Stimulated activated CD8-positive, alpha-beta memory T cell treated with anti-CD3 and anti-CD28 coated beads, Interleukin-15, amount 100 ng/mL, for 4 hours (primary cell): ENCODE measurements at regions not wholly inside any gene's neighbourhood (a gene's known extent, or its start where the extent isn't known, plus 50 kb on each side); places are given as distances from the start of the nearest gene placed in this dataset.
A peak's percentile ranks its signal among the peaks of the same experiment; 100 is the strongest.
"Not testable (repeated sequence)": the region's sequence is repeated elsewhere in the genome, so short reads cannot be mapped to it uniquely, and the experiment has no call there.

Experiments
- DNase-seq, 2 donors: peaks; one replicate each; pipeline ENCODE4 v3.0.0-alpha.2; 2020; ENCODE audit warnings: low read depth in 2 of 2

DNA sequence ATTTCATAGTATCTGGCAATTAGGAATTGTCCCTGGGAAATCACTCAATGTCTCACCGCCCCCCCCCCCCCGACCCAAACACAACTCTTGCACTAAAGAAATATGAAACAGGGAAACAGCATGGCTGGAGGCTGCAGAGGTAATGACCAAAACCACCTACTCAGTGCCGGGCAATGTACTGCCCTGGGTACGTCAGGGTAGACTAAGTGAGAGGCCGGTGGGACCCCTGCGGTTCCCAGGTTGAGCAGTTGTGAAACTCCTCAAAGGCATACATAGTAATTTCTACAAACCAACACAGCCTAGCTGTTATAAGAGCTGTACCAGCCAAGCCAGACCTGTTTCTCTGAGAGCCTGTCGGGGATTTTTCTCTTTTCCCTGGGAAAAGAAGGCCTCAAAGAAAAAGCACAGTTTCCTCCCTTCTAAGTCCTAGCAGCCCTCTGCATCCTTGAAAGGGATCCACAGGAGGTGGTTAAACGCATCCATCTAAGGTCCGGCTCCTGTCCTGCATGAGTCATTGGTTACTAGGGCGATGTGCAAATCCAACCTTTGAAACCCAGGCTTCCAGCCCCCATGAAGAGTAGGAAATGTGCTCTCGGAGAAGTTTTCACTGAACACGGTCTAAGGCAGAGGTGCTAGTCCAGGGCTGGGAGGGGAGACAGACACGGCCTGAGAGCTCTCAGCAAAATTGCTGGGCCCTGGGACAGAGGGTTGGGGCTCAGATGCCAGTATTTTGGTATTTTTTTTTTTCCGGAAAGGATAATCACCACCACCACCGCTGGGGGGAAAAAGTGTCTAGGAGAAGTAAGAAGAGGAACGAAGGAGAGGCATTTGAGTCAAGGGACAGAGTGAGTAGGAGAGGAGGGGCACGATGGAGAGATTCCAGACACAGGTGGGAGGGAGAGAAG is 172.8 kb downstream of the ATP6V0E2 start:
- not testable (repeated sequence) for DNase-seq

DNA sequence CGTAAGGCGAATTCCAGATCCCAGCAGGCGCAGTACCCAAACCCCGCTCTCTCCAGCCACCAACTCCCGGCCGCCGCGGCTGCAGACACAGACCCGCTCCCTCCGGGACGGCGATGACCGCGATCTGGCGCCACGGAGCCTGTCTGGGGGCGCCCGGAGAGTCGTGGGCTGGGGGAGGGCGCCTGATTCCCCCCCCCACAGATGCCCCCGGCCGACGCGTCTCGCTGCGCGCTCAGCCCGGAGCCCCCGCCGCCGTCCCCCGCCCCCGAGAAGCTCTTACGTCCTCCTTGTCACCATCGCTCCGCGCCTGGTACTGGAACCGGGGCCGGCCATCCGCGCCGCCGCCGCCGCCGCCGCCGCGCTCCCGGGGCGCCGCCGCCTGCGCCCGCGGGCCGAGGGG is 173.6 kb downstream of the ATP6V0E2 start:
- not testable (repeated sequence) for DNase-seq

DNA sequence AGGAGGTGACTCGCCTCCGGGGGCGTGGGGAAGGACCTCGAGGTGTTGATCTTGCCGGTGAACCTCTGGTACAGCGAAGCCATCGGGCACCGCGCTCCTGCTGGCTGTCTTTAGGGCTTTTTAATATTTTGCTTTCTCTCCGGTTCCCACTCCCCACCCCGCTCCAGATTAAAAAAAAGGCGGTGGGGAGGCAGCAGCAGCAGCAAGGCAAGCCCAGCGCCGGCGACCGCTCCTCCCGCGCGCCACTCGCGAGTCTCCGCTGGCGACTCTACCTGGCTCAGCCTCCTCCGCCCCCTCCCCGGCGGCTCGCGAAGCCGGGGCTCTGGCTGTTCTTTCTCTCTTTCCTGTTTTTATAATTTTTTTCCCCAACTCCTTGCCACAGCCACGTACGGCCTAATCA is 174.0 kb downstream of the ATP6V0E2 start:
- DNase-seq = not testable (repeated sequence)

DNA sequence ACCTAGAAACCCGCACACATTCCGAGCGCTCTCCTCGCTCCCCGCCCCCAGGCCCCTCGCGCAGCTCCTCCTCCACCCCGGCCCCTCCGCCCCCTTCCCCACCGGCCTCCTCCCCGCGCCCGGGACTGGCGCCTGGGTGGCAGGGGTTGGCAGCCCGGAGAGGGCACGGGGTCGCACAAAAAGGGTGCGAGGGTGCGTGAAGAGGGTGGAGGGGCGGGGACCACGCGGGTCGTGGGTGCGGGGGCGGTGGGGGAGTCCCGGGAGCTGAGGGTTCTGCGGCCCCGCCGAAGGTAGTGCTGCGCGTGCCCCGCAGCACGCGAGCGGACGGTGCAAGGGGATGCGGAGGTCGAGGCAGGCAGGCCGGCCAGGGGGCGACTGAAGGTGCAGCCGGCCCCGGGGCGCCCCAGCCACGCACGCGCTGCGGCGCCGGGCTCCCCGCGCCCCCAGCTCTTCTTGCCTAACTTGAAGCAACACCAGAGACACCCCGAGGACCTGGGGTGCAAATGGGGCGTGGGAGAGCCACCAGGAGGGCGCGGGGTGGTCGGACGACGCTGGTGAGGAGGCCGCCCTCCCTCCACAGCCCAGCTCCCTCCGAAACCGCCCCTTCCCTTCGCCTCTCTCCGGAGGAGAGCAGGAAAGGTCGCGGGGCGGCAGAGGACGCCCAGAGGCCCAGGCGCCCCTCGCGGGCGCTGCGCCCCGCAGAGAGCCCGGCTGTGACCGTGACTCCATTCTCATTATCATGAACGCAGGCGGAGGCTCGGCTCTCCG is 174.7 kb downstream of the ATP6V0E2 start:
- not testable (repeated sequence) for DNase-seq

DNA sequence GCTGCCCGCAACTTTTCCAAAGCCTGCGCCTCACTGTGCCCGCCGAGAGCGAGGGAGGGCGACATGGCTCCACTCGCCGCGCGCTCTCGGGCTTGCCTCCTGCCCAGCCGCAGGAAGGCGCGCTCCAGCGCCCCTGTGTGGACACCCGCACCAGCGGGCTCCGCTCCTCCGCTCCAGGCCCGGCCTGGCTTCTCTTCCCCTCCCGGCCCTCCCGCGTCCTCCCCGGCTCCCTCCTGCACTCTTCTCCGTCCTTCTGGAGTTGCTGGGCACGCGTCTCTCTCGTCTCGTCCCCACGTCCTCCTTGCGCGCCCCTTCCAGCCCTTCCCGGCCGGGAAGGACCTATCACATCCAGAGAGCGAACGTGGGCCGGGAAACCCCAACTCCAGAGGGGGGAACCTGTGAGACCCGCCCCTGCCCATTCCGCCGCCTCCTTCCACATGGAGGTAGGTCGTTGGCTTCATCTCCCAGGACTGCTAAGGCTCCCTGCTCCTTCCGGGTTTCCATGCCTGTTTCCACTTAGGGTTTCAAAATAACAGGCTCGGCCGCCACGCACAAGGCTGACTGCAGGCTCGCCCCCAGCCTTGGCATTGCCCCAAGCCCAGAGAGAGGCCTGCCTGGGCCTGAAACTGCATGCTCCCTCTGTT is 175.4 kb downstream of the ATP6V0E2 start:
- not testable (repeated sequence) for DNase-seq

DNA sequence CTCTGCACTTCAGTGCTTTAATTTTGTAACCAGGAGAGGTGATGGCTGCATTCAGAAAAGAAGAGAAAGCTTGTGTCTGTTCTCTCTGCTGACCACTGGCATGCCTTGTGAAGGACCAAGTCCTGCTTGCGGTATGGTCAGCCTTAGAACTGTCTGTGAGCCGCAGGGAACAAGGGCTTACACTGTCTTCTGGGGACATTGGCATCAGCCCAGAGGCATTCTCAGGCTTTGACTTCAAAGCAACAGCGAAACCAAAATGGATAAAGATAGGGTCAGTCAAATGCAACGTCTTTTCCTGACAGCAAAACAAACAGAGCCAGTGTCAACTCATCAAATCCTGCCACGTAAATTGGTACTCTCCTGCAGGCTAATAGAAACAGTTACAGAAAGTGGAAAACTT is 179.6 kb downstream of the ATP6V0E2 start:
- DNase-seq = not testable (repeated sequence)

DNA sequence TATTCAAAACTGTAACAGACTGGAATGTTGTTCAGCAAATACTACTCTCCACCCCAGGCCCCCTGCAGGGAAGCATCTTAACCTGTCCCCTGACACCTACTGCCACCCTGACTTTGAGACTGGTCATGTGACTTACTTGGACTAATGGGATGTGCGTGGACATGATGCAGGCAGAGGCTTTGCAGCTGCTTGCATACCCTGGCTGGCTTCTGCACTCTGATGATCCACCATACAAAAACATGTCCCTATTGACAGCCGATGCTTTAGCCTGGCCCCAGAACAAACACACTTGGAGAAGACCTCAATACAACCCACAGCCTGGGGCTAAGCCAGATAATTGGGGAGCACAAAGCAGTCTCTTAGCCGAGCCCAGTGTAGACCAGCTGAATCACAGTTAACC is 180.5 kb downstream of the ATP6V0E2 start:
- not testable (repeated sequence) for DNase-seq

DNA sequence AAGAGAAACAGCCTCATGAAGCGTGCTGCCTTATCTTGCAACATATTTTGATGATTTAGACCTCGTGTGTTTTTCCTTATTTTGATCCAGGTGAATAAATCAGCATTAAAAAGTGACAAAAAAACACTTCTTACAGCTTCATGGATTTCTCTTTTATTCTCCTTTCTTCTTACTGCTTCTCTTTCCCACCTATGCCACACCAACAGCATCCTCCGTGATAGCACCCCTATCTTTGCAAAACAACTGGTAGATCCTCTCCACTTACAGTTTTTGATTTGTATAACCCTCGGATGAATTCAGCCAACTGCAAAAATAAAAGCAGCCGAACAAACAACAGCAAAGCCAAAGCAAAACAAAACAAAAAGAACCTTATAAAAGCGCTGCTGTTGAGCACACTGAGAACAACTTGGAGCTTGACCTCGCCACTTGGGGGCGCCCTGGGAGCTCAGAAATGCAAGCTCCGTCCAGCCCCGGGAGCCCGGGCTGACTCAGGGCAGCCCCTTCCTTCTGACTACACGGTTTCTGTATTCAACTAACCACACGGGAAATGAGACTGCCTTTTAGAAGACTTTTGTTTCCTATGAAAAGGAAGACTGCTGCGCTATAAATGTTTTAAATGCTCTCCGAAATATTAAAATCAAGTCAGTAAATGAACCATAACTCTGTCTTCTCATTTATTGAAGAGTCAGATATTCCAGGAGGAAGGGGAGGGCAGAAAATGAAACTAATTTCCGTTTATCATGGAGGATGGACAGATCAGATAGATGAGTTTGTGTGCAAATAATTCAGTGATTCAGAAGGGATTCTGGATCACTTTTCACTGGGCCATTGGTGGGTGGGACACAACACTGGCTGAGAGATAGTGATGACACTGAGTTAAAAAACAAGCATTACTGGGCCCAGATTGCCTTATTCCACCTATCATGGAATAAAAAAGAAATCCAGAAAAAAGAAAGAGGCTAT is 186.8 kb downstream of the ATP6V0E2 start:
- DNase-seq = peak; percentile 62 to 63

DNA sequence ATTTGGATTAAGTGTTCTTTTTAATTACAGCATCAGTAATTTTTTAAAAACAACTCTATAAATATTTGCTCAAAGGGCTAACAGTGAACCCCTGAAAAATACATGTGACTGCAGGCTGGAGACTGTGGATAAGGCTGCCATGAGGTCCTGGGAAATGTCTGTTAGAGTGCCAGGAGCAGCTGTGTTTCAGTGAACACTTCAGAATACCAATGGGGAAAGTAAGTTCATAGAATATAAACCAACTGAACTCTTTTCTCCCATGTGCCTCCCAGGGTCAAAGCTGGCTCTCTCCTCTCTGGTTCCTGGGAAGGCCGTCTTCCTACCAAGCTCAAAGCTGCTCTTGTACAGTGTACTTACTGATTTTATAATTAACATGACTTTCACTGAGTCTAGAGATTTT is 189.4 kb downstream of the ATP6V0E2 start:
- not testable (repeated sequence) for DNase-seq

DNA sequence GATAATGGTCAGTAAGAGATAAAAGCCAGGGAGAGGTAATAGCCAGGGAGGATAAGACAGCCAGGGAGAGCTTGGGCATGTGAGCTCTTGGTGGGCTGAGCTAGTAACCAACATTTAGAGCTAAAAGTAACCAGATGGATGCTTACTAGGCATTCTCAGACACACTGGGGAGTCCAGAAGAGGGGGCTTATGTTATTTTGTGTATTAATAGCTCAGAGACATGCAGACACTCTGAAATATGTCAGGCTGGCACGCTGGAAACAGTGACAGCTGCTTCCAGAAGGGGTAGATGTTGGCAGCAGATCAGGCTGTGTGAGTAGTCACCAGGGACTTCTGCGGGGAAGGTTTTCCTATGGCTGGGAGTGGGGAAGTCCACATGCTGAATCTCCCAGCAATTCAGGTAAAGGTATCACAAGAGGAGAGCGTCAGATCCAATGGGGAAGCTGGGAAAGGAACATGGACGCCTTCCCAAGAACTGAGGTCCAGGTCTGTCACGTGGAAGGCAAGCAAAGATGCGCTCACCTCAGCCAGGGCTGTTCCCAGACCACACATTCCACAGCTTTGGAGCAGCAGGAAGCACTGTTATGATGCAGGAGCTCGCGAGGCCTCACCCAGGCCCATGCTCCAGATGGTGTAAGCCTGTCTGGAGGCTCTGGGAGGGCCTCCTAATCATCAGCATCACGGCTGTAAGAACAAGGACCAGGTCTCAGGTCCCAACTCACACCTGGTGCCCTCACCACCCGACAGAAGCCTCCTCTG is 196.0 kb downstream of the ATP6V0E2 start:
- not testable (repeated sequence) for DNase-seq

DNA sequence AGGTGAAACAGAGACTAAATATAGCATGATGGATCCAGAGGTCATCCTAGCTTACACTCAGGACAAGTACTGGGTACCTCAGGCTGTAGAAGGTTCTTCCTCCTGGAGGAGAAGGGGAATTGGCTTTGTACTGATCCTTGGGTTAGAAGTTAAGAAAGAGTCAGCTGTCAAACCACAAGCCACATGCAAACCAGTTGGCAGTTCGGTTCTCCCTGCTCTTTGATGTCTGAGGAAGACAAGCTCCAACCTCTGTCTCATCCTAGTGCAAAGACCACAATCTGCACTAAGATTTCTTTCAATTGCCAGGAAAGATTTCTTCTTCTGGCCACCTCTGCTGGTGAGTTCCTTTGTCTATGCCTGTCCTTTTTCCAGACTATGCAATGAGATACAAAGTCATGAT is 203.8 kb downstream of the ATP6V0E2 start:
- not testable (repeated sequence) for DNase-seq

DNA sequence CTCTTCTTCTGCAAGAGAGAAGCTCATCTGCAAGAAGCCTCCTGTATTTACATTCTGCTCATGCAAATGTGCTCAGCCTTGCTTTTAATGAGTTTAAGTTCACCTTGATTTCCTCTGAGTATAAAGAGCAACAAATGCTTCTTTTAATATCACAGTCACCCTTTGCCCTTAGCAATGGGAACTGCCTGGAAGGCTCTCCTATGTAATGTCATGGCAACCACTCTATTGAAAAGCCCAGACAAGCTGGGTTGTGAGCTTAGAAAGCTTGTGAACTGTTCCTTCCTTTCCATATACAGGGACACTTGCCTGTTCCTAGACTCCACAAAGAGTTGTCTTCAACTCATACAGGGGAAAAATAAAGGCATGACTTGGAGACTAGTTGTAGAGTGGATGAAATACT is 208.1 kb downstream of the ATP6V0E2 start:
- DNase-seq = not testable (repeated sequence)

DNA sequence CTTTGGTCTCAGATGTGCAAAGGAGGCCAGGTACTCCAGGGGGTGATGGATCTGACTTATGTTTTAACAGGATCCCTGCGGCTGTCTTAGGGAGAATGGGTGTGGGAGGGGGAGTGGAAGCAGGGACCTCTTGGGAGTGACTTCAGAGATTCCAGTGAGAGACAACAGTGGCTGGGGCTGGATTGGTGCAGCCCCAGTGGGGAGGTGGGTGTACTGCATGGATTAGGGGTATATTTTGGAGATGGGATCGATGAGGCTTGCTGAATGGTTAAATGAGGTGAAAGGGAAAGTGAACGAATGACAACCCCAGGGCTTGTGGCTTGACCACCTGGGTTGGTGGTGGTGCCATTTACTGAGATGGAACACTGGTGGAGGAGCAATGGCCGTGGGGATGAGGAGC is 211.0 kb downstream of the ATP6V0E2 start:
- DNase-seq = not testable (repeated sequence)

DNA sequence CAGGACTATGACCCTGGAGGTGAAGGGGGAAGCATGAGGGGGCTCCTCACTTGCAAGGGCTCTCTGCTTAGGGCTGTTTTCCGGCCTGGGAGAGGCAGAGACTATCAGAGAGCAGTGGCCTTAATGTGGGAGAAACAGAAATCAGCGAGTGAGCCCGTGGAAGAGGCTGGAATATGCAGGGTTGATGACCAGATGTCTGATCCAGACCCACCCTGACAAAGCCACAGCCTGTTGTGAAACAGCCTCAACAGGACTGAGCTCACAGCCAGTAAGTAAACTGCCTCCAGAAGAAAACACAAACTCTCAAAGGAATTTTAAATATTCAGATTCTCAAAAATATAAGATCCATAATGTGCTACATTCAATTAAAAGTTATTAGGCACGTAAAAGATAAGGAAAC is 213.7 kb downstream of the ATP6V0E2 start:
- DNase-seq = not testable (repeated sequence)

DNA sequence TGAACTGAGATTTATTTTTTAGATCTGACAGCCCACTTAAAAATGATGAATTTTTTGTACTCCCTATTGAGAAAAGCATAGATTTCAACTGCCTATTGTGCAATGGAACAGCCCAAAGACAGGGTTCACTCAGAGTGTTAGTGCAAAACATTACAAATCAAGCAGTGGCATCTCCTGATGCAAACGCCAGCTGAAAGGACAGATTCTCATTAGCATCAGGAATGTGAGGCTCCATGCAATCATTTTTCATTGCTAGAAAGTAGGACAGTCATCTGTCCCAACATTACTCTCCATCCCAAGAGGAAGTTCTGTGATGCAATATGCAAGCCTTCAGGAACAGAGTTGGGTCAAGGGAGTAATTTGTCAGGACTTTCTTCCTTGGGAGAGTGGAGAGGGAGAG is 215.4 kb downstream of the ATP6V0E2 start:
- DNase-seq = not testable (repeated sequence)

DNA sequence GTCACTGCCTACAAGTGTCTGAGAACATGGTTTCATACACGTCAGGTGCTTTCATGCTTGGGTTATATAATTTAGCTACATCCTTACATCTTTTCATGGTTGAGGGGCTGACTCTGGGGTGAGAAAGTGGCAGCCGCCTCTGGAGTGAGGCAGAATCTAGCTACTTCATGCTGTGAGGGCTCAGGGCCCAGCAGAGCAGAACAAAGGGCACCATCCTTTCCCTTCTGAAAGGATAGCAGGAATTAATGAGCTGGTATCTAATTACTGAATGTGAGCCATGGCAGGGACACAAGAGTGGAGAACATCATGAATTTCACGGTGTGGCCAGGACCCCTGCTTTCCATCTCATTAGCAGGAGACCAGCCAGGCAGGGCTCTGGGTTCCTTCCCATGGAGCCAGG is 217.0 kb downstream of the ATP6V0E2 start:
- DNase-seq = not testable (repeated sequence)

DNA sequence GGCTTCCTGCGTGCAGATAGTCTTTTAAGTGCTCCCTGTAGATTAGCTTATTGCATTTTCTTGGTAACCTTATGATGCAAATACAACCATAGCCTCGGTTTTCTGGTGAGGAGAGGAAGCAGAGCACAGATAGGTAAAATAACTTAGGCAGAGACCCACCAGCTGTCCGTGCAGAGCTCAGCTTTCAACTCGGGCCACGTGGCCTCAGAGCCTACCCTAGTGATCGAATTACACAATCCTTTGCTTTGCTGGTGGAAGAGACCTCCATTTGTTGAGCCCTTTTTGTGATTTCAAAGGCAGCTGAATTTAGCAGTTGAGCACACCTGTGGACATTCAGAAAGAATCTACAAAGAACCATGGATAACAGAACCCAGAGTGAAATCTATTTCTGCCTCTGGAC is 220.1 kb downstream of the ATP6V0E2 start:
- DNase-seq = not testable (repeated sequence)

DNA sequence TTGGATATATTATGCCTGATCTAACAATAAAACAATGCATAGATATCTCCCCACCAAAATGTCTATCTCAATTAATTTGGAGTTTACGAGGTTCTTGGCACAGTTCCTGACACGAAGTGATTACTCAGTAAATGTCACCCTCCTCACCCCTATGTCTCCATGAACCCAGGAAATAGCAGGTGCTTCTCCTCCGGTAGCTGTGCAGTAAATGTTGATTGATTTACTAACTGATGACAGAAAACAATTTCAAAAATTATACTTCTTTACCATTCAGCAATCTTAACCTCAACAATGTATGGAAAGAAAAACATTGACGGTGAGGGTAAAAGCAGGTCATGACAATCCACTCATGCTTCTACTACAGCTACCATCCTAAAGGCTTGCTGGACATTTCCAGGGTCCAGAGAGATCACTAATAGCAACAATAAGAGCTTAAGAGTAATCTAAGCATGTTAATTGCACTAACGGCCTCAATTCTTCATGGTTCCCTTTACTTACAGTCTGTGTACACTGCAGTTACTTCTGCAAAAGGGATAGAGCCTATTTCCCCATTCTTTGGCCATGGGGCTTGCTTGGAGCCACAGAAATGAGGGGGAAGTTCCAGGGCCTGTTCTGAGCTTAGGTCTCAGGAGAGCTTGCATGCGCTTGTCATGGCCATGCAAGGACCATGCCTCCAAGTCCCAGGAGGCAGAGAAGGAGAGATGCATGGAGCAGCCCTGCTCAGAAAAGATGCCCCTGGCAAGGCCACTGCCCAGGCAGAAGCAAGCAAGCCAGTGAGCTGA is 222.6 kb downstream of the ATP6V0E2 start:
- not testable (repeated sequence) for DNase-seq

DNA sequence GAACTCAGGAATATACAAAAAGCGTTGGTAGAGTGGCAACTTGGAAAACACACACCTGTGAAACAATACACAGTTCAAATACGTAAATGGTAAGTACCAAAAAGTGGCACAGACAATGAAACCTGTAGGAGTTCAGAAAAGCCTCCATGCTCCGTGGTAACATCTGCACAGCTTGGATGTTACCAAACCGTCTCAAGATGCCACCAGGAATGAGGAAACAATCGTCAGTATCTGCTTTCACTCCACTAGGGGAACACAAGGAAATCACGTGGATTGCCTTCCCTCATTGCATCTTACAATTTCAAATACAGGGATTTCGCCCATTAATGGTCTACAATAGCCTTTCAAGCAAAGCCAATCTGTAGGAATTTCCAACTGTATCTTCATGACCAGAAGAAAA is 224.6 kb upstream of the LRRC61 start:
- not testable (repeated sequence) for DNase-seq
